ENCODE measurements at regions not wholly inside any gene's neighbourhood (a gene's known extent, or its start where the extent isn't known, plus 50 kb on each side); places are given as distances from the start of the nearest gene placed in this dataset.
A peak's percentile ranks its signal among the peaks of the same experiment; 100 is the strongest.

DNA sequence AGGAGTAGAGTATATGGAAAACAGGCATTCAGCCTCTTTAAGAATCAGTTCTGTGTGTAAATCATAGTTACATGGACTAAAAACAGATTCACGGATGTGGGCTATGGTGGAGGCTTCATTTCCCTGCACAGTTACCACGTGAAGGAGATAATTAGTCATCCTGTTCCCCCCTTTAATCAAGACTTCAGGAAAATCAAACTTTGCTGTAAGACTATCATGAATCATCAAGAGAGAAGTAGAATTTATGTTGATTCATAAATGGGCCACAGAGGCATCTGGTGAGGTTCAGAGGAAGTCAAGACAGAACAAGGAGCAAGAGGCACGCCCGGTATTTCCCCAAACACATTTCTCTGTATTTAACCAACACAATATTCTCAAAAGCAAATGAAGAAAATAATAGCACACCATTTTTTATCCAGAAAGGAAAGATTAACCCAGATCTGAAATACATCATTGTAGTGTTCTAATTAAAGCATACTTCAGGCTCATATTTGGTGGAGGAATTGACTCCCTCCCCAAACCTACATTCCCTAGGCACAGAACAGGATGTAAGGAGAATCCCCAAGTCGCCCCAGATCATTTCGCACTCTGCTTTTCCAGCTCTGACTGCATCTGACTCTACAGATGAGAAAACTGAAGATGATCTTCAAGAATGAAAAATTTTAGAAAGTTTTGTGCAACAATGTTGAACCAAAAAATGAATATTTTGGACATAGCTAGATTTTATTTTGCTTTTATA lies 175.8 kb upstream of the GAS1 start:
- no peaks in the 10 kb centered on the region for H3K36me3 Mint-ChIP-seq (ENCODE audit: low read depth)
- peak overlapping the region; percentile 12 for H3K4me3 Mint-ChIP-seq
- ATAC-seq = peak; percentile 97
- peak; percentile 49 for DNase-seq
- no peaks in the 10 kb centered on the region for H3K9me3 Mint-ChIP-seq (ENCODE audit: low read depth)
- H3K4me1 Mint-ChIP-seq = peaks cover 15% of the 10 kb centered on the region
- CTCF ChIA-PET = interaction anchor here (0.8 kb wide), 1 partner anchor 414 kb away, joined by 3 read pairs; no protein-coding TSS in a partner anchor
- POLR2A ChIA-PET = no interaction called here
- H3K27ac Mint-ChIP-seq = peak overlapping the region; percentile 60
- intact Hi-C loops (cut with DNase I, micrococcal nuclease) = loop anchor here (2.0 to 5.0 kb wide), 2 partner anchors 154 to 176 kb away; partner anchors contain the start of gene GAS1 (in 1 of the 2)
- H3K27me3 Mint-ChIP-seq = peaks cover 31% of the 10 kb centered on the region

DNA sequence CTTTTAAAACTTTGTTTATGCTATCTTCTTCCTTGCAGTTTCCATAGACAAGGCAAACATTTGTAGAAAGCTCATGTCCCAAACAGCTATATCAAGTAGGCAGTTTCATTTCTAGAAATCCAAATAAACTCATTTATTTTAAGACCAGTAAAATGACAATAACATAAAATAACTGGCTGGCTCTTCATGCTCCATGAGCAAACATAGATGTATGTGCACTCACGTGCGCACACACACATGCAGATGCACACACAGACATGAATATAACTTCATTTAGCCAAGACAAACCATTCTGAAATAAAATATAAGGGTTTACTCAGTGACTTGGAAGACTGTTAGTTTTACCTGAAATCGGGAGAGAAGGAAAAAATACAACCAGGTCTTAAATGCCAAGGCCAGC lies 176.5 kb upstream of the GAS1 start:
- H3K27me3 Mint-ChIP-seq = peaks cover 34% of the 10 kb centered on the region
- DNase-seq = no peak

DNA sequence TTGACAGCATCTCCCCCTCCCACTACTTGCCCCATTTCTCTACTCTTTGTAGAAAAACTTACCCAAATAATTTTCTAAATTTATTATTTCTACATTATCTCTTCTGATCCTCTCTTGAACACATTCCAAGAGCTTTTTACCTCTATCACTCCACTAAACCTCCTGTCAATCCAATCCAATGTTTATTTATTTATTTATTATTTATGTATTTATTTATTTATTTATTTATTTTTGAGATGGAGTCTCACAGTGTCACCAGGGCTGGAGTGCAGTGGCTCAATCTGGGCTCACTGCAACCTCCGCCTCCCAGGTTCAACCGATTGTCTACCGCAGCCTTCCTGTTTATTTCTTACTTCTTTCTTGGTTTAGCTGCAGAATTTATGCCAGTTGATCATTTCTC lies 178.5 kb upstream of the GAS1 start:
- H3K27me3 Mint-ChIP-seq = peaks cover 37% of the 10 kb centered on the region
- no peak overlapping the region for H3K4me3 Mint-ChIP-seq
- ChIA-PET POLR2A (no interaction called here), CTCF (no interaction called here)
- ATAC-seq = no peak
- no peak for DNase-seq
- H3K4me1 Mint-ChIP-seq = peaks cover 13% of the 10 kb centered on the region
- intact Hi-C loops (cut with DNase I, micrococcal nuclease) = no loop called here
- no peak overlapping the region for H3K27ac Mint-ChIP-seq
- no peaks in the 10 kb centered on the region for H3K9me3 Mint-ChIP-seq (ENCODE audit: low read depth)
- no peaks in the 10 kb centered on the region for H3K36me3 Mint-ChIP-seq (ENCODE audit: low read depth)

More for the DNA sequence above, 176.5 kb upstream of the GAS1 start:
- Mint-ChIP-seq H3K4me1 (peaks cover 15% of the 10 kb centered on the region), H3K4me3 (no peak overlapping the region), H3K27ac (no peak overlapping the region), H3K9me3 (ENCODE audit: low read depth) (no peaks in the 10 kb centered on the region), H3K36me3 (ENCODE audit: low read depth) (no peaks in the 10 kb centered on the region)
- ChIA-PET POLR2A (no interaction called here), CTCF (no interaction called here)
- intact Hi-C loops (cut with DNase I, micrococcal nuclease) = loop anchor here (2.0 to 5.0 kb wide), 2 partner anchors 153 to 177 kb away; partner anchors contain the start of gene GAS1 (in 1 of the 2)
- no peak for ATAC-seq

- peaks cover 6% of the 10 kb centered on the region for H3K9me3 Mint-ChIP-seq (ENCODE audit: low read depth)
- no peak for ATAC-seq
- peaks cover 36% of the 10 kb centered on the region for H3K27me3 Mint-ChIP-seq
- H3K36me3 Mint-ChIP-seq (ENCODE audit: low read depth) = no peaks in the 10 kb centered on the region
- H3K4me1 Mint-ChIP-seq = peaks cover 11% of the 10 kb centered on the region
- CTCF ChIA-PET = no interaction called here
- DNase-seq = no peak
- no peak overlapping the region for H3K27ac Mint-ChIP-seq
- intact Hi-C loops (cut with DNase I, micrococcal nuclease) = no loop called here
- POLR2A ChIA-PET = no interaction called here
- H3K4me3 Mint-ChIP-seq = no peak overlapping the region
Observed at GRCh38 chr9:87127543-87127942, 180.2 kb upstream of the GAS1 start.

DNA sequence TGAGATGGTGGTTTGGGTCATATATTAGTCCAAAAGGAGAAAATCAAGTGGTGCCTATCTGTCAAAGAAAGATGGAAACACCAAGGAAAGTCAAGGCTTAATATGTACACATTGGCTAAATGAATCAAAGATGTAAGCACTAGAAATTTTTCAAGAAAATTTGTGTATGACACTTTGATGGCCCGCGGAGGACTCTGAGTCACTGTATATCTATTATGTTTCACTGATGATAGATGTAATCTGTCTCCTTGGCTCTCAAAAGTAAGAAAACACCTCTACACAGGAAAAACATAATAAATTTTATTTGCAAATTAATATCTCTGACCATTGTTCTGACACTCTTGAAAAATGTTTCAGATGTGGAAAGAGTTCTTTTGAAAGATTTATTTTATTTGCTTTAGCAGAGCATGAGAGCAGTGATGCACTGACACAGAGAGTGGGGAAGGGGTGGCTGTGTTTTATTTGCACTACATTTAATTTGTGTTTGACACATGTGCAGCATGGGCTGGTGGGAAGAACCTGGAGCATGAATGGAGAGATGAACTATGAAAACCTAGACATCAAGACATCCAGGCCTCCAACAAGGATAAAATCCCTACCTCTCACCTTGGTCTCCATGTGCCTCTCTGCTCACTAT lies 180.8 kb upstream of the GAS1 start:
- Mint-ChIP-seq H3K9me3 (ENCODE audit: low read depth) (peaks cover 6% of the 10 kb centered on the region), H3K4me3 (no peak overlapping the region), H3K36me3 (ENCODE audit: low read depth) (no peaks in the 10 kb centered on the region), H3K27me3 (peaks cover 38% of the 10 kb centered on the region), H3K4me1 (peaks cover 6% of the 10 kb centered on the region), H3K27ac (no peak overlapping the region)
- intact Hi-C loops (cut with DNase I, micrococcal nuclease) = no loop called here
- ChIA-PET POLR2A (no interaction called here), CTCF (interaction anchor here (0.6 kb wide), 1 partner anchor 1420 kb away, joined by 3 read pairs; no protein-coding TSS in a partner anchor)
- DNase-seq (no peak), ATAC-seq (no peak)

GRCh38 chr9:87128844-87129493 lies 181.7 kb upstream of the GAS1 start:
- intact Hi-C loops (cut with DNase I, micrococcal nuclease) = no loop called here
- Mint-ChIP-seq H3K4me1 (peaks cover 2% of the 10 kb centered on the region), H3K4me3 (no peak overlapping the region), H3K36me3 (ENCODE audit: low read depth) (no peaks in the 10 kb centered on the region), H3K9me3 (ENCODE audit: low read depth) (peaks cover 8% of the 10 kb centered on the region), H3K27ac (no peak overlapping the region), H3K27me3 (peaks cover 40% of the 10 kb centered on the region)
- ChIA-PET POLR2A (no interaction called here), CTCF (interaction anchor here (0.6 kb wide), 1 partner anchor 1419 kb away, joined by 3 read pairs; no protein-coding TSS in a partner anchor)
- DNase-seq (no peak), ATAC-seq (no peak)

DNA sequence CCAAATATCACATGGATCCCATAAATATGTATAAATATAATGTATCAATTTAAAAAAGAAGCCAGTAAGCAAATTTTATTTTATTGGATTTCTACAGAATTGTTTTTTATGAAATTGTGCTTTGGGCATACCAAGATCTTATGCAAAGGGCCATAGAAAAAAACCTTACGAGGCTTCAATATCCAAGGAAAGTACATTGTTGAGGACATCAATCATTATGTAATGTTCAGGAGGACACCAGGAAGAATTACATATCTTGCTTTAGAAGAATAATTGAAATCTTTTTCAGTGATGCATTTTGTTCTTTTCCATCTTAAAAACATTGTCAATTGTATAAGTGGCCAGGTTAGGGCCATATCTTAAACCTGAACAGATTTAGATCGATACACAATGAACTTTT lies 187.8 kb upstream of the GAS1 start:
- Mint-ChIP-seq H3K27ac (no peak overlapping the region), H3K4me1 (no peaks in the 10 kb centered on the region), H3K4me3 (no peak overlapping the region), H3K36me3 (ENCODE audit: low read depth) (no peaks in the 10 kb centered on the region), H3K27me3 (peaks cover 21% of the 10 kb centered on the region), H3K9me3 (ENCODE audit: low read depth) (peaks cover 8% of the 10 kb centered on the region)
- intact Hi-C loops (cut with DNase I, micrococcal nuclease) = no loop called here
- ATAC-seq = no peak
- CTCF ChIA-PET = no interaction called here
- DNase-seq = no peak
- POLR2A ChIA-PET = no interaction called here

- Mint-ChIP-seq H3K27me3 (peaks cover 22% of the 10 kb centered on the region), H3K4me1 (no peaks in the 10 kb centered on the region), H3K9me3 (ENCODE audit: low read depth) (peaks cover 2% of the 10 kb centered on the region), H3K4me3 (no peak overlapping the region), H3K36me3 (ENCODE audit: low read depth) (no peaks in the 10 kb centered on the region), H3K27ac (no peak overlapping the region)
- DNase-seq = no peak
- ChIA-PET POLR2A (no interaction called here), CTCF (no interaction called here)
- ATAC-seq = no peak
- intact Hi-C loops (cut with DNase I, micrococcal nuclease) = no loop called here
Observed at GRCh38 chr9:87137718-87138117, 190.4 kb upstream of the GAS1 start.

DNA sequence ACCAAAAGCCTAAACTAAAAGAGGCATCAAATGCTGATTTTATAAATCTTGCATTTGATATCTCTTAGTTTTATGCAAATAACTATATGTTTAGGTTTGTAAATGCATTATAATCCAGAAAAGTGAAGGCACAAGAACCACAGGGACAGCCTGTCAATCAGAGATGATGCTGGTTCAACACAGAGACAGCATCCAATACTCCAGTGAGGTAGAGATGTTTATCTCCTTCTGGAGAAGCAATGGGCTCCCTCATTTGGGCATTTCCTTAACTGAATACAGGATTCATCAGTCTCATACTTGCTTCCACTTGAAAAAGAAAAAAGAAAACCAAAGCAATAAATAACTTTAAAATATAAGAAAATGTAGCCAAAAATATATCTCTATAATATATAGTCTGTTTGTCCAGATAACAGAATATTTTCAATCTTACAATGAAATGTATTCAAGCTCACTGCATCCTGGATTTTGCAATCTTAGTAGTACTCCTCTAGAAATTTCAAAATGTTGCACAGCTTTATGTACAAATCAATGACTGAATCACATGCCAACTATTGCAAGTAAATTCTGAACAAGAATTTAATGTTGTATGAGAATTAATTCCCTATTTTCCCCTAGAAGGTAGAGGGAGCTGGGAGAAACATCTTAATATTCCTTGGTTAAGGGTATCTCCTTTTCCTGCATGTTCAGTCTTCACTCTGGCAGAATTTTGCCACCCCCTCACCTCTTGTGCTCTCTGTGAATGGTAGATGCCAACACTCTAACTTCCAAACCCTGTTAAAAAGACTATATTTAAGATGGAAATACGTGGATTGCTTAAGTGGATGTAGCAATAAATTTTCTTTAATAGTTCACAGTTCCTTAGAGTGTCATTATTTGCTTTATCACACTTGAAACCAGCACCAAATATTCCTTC lies 191.1 kb upstream of the GAS1 start:
- ChIA-PET CTCF (no interaction called here), POLR2A (no interaction called here)
- H3K9me3 Mint-ChIP-seq (ENCODE audit: low read depth) = peaks cover 2% of the 10 kb centered on the region
- intact Hi-C loops (cut with DNase I, micrococcal nuclease) = no loop called here
- no peaks in the 10 kb centered on the region for H3K36me3 Mint-ChIP-seq (ENCODE audit: low read depth)
- H3K4me1 Mint-ChIP-seq = no peaks in the 10 kb centered on the region
- DNase-seq (no peak), ATAC-seq (no peak)
- H3K27ac Mint-ChIP-seq = no peak overlapping the region
- H3K4me3 Mint-ChIP-seq = no peak overlapping the region
- peaks cover 22% of the 10 kb centered on the region for H3K27me3 Mint-ChIP-seq

- ATAC-seq = no peak
- Mint-ChIP-seq H3K27me3 (peaks cover 18% of the 10 kb centered on the region), H3K4me3 (no peak overlapping the region), H3K36me3 (ENCODE audit: low read depth) (no peaks in the 10 kb centered on the region), H3K4me1 (no peaks in the 10 kb centered on the region), H3K9me3 (ENCODE audit: low read depth) (no peaks in the 10 kb centered on the region), H3K27ac (no peak overlapping the region)
- no peak for DNase-seq
- intact Hi-C loops (cut with DNase I, micrococcal nuclease) = no loop called here
- POLR2A ChIA-PET = no interaction called here
- CTCF ChIA-PET = no interaction called here
Observed at GRCh38 chr9:87139099-87139730, 191.9 kb upstream of the GAS1 start.

DNA sequence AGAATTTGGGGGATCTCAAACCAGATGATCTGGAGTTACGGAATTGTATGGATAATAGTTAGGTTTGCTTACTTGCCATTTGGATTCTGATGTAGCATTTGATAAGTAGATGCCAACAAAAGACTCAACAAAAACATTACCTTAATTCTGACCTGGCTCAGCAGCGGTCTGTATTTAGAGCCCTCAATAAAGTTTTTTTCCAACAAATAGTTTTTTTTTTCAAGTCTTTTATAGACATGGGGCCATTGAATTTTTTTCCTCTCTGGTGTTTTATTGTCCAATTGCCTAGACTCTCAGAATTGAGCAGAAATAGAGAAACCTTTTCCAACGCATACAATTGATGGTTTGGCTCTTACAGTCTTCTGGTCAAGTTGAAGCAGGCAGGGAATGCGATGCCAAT lies 192.8 kb upstream of the GAS1 start:
- ChIA-PET POLR2A (no interaction called here), CTCF (interaction anchor here (0.8 kb wide), 1 partner anchor 546 kb away, joined by 4 read pairs; no protein-coding TSS in a partner anchor)
- no peak for ATAC-seq
- Mint-ChIP-seq H3K9me3 (ENCODE audit: low read depth) (no peaks in the 10 kb centered on the region), H3K27ac (no peak overlapping the region), H3K4me1 (no peaks in the 10 kb centered on the region), H3K4me3 (no peak overlapping the region), H3K36me3 (ENCODE audit: low read depth) (no peaks in the 10 kb centered on the region), H3K27me3 (peaks cover 14% of the 10 kb centered on the region)
- intact Hi-C loops (cut with DNase I, micrococcal nuclease) = no loop called here
- no peak for DNase-seq

All from activated CD4-positive, alpha-beta T cell treated with anti-CD3 and anti-CD28 coated beads for 36 hours (primary cell).